ENCODE measurements at regions not wholly inside any gene's neighbourhood (a gene's known extent, or its start where the extent isn't known, plus 50 kb on each side); places are given as distances from the start of the nearest gene placed in this dataset.

- TF ChIP-seq POLR2A (IDR thresholded peaks at IDR 0.05) (no peak), CTCF (IDR thresholded peaks at IDR 0.05) (no peak)
Observed at GRCh38 chr5:61809651-61810050, 477.6 kb downstream of the ZSWIM6 start.
